Suppressor macrophage treated with lipopolysaccharide for 1 hour (primary cell): ENCODE measurements at regions not wholly inside any gene's neighbourhood (a gene's known extent, or its start where the extent isn't known, plus 50 kb on each side); places are given as distances from the start of the nearest gene placed in this dataset.

ENCODE experiments used
- DNase-seq, 3 donors: peaks; one replicate each; pipeline ENCODE4 v3.0.0-alpha.2; 2020 to 2022

GRCh38 chr2:7773362-7774360 lies 856.4 kb downstream of the RNF144A start:
- DNase-seq: peak; percentile 91 to 98 (median 98)

- DNase-seq: no peak
These were observed 857.3 kb downstream of the RNF144A start for GRCh38 chr2:7774481-7774880.

GRCh38 chr2:7777668-7778067 lies 860.5 kb downstream of the RNF144A start:
- no peak for DNase-seq

DNA sequence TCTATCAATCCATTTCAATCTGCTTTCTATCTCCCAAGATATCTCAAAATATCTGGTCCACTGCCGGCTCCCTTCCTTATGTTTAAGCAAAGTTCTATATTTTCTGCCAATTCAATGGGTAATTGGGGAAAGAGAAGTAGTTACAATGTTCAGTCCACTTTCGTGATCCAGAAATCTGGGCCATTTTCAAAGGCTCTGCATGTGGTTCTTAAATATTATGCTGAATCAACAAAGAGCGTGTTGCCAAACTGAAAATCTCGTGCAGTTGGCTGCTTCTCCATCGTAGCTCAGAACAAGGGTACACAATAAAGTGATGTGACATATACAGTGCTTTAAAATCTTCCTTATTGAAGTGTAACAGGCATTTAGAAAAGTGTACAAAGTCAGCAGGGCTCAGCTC lies 863.1 kb downstream of the RNF144A start:
- DNase-seq: no peak

DNA sequence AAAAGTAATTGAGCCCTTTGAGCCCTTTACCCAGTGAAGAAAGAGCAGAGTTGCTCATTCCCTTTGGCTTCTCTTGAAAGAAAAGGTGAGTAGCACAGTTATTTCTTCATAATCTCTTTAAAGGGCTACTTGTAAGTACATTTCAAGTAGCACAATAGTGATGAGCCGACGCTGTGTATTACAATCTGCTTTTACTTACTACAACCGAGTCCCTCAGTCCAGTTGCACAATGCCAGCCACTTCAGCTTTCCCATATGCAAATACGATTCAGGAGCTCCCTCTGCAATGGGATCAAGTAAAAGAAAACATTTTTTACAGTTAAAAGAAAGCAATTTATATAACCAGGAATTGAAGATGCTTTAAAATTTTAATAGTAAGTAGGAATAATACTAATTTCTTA lies 868.5 kb downstream of the RNF144A start:
- DNase-seq: no peak

- DNase-seq: no peak
These were observed 871.5 kb downstream of the RNF144A start for GRCh38 chr2:7788736-7789135.

DNA sequence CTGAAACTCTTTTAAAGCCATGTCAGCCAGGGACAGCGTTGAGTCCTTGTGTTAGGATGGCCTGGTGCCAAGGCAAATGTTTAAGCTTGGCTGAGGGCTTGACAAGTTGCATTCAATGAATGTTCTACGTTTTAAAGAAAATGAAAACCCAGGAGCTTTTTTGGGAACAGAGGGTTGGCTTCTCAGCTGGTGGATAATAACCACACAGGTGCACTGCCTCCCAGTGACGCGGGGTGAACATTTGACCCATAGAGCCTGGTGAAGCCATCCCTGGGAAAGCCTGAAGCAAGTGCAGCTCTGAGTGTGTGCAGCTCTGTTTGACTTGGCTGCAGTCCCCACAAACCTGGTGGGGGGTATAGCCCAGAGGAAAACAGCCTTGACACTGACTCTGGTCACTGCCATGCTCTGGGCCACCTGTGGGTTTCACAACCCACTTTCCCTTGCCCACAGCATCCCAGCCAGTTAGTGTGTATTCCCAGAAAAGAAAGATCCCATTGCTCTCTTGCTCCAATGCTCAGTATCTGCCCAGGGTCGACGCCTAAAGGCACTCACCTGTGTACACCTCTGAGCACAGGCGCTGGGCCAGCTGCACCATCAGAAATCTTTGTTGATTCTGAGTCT lies 874.9 kb downstream of the RNF144A start:
- DNase-seq: no peak

GRCh38 chr2:7795778-7796563 lies 878.8 kb downstream of the RNF144A start:
- peak; percentile 59 to 85 (median 85) for DNase-seq

GRCh38 chr2:7800031-7800430 lies 881.8 kb upstream of the ID2 start:
- peak; percentile 43 to 59 (median 49) for DNase-seq

DNA sequence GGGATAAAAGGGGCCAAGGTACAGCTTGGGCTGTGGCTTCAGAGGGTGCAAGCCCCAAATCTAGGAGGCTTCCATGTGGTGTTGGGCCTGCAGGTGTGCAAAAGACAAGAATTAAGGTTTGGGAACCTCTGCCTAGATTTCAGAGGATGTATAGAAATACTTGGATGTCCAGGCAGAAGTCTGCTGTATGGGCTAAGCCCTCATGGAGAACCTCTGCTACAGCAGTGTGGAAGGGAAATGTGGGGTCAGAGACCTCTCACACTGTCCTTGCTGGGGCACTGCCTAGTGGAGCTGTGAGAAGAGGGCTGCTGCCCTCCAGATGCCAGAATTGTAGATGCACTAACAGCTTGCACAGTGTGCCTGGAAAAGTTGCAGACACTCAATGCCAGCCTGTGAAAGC lies 880.6 kb upstream of the ID2 start:
- DNase-seq: no peak

DNA sequence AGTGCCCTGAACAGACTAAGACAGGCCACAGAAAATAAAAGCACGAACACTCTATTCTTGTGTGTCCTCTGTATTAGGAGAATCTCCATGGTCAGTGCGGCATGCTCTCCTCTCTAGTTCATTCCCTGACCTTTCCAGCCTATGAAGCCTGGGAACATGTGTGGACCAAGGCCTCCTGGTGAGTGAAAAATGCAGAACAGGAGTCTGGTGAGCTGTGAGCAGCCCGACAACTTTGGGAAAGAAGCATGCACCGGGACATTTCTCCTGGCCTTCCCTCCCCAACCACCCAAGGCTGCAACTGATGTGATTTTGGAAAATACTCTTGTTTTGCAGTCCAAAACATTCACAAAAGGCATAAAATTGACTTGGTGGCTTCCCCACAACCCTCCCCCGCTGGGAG lies 878.3 kb upstream of the ID2 start:
- no peak for DNase-seq

GRCh38 chr2:7809640-7810039 lies 872.2 kb upstream of the ID2 start:
- DNase-seq: no peak

DNA sequence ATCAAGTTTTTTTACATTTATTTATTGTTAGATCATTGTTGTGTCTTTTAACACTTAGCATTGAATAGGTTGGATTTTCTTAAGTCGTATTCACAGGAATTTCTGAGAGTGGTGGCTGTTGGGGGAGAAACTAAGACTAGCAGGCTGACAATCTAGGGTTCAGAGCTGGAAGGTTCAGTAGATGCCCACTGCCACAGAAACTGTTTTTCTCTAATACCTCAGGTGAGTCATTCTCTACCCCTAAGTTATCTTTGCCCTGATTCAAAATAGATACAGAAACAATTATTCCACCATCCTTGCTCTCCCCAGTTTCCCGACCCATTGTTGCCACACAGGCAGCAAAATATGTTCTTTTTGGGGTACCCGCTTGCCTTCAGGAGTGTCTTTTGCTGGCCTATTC lies 870.8 kb upstream of the ID2 start:
- DNase-seq: no peak

DNA sequence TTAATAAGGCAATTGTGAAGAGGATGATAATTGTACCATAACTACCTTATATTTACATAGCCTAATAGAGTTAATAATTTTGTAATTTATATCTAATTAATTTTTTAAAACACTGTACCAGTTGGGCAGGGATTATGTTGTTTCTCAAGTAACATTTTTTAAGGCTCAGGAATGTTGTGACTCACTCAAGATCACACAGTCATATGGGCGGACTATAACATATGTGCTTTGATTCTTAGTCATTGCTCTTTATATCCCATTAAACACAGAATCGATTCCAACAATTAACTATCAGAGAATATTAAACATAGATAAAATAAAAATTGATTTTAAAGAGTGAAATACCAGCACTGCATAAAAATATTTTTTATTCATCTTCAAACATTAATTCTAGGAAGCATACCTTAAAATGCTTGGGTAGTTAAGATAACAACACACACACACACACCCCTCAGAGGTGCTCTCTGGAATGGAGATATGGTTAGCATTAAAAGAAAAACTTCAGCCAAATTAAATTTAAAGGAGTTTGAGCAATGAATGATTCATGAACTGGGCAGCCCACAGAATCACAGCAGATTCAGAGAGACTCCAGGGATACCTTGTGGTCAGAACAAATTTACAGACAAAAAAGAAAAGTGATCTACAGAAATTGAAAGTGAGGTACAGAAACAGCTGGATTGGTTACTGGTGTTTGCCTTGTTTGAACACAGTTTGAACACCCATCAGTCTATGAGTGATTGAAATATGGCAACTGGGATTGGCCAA lies 869.4 kb upstream of the ID2 start:
- no peak for DNase-seq

- DNase-seq: no peak
These were observed 868.1 kb upstream of the ID2 start for GRCh38 chr2:7813541-7814292.

DNA sequence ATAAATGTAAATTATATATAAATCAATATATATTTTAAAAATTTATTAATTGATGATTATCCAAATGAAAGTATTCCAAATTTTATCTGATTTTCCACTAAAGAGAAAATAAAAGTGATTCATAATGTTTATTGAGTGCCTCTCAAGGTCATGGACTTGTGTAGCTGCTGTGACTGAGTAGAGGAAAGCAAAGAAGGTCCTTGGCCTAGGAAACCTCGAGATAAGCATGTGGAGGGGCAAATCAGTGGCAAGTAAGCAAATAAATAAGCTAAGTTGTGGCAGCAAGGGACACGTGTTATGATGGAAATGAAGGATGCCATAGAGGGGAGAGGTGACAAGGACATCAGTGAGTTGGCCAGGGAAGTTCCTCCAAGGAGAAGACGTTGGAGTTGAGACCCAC lies 866.1 kb upstream of the ID2 start:
- DNase-seq: no peak

GRCh38 chr2:7816233-7816632 lies 865.6 kb upstream of the ID2 start:
- DNase-seq: no peak

DNA sequence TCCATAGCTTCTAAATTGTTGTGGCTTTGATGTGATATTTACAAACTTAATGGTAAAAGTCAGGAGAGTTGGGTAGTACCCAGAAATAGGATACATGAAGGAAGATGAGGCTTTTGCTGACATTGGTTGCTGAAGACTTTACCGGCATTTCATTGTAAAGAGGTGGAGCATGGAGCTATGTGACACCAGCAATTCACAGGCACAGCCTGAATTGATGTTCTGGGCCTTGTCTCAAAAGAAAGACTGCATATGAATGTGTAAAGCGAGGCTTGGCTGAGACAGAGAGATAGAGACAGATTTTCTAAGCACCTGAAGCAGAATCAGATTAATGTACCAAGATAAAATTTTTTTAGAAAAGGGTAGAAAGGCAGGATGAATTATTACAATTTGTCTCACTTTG lies 864.9 kb upstream of the ID2 start:
- no peak for DNase-seq

DNA sequence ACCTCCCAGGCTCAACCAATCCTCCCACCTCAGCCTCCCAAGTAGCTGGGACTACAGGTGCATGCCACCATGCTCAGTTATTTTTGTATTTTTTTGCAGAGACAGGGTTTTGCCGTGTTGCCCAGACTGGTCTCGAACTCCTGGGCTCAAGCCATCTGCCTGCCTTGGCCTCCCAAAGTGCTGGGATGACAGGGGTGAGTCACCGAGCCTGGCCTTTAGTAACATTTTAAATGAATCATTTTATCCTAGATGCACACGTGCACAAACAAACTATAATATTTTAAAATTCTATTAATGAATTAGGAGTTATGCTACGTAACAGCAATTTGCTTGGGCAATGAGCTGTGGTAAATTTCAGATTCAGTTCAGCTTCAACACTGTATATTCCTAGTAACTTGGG lies 862.5 kb upstream of the ID2 start:
- DNase-seq: no peak

GRCh38 chr2:7819850-7820249 lies 862.0 kb upstream of the ID2 start:
- DNase-seq: no peak

- no peak for DNase-seq
These were observed 857.6 kb upstream of the ID2 start for GRCh38 chr2:7824211-7824610.
